ENCODE measurements at regions not wholly inside any gene's neighbourhood (a gene's known extent, or its start where the extent isn't known, plus 50 kb on each side); places are given as distances from the start of the nearest gene placed in this dataset.

GRCh38 chr6:18062733-18063132, 59.7 kb downstream of the NHLRC1 start:
- TF ChIP-seq POLR2AphosphoS5 (IDR thresholded peaks at IDR 0.05; ENCODE audit: low read depth, low read length), result no peak
- TF ChIP-seq POLR2A (IDR thresholded peaks at IDR 0.05; ENCODE audit: low read depth, low read length), result no peak
- TF ChIP-seq TAF1 (IDR thresholded peaks at IDR 0.05; ENCODE audit: borderline replicate concordance, low read depth, low read length), result no peak
- no peak for DNase-seq (ENCODE audit: insufficient read length)
- FAIRE-seq, result no peak

GRCh38 chr6:18058429-18058828, 64.0 kb downstream of the NHLRC1 start:
- TF ChIP-seq POLR2A (IDR thresholded peaks at IDR 0.05; ENCODE audit: low read depth, low read length) (no peak), POLR2AphosphoS5 (IDR thresholded peaks at IDR 0.05; ENCODE audit: low read depth, low read length) (no peak)
- DNase-seq (ENCODE audit: insufficient read length), result no peak
- no peak for FAIRE-seq

- DNase-seq (ENCODE audit: insufficient read length) (no peak), FAIRE-seq (no peak)
- TF ChIP-seq POLR2A (IDR thresholded peaks at IDR 0.05; ENCODE audit: low read depth, low read length), result no peak
- TF ChIP-seq TAF1 (IDR thresholded peaks at IDR 0.05; ENCODE audit: borderline replicate concordance, low read depth, low read length), result 0 out of 2 replicates have a peak, but pooled peaks have one; percentile 13
These were observed 66.6 kb downstream of the NHLRC1 start for GRCh38 chr6:18055714-18056382.

- TF ChIP-seq POLR2A (IDR thresholded peaks at IDR 0.05; ENCODE audit: low read depth, low read length), result no peak
- FAIRE-seq (no peak), DNase-seq (ENCODE audit: insufficient read length) (no peak)
These were observed 67.4 kb downstream of the NHLRC1 start for GRCh38 chr6:18055098-18055497.

- TF ChIP-seq POLR2AphosphoS5 (IDR thresholded peaks at IDR 0.05; ENCODE audit: low read depth, low read length) (no peak), TAF1 (IDR thresholded peaks at IDR 0.05; ENCODE audit: borderline replicate concordance, low read depth, low read length) (no peak), POLR2A (IDR thresholded peaks at IDR 0.05; ENCODE audit: low read depth, low read length) (no peak)
- FAIRE-seq (no peak), DNase-seq (ENCODE audit: insufficient read length) (no peak)
These were observed 66.4 kb upstream of the KIF13A start for GRCh38 chr6:18053555-18054445.

- TF ChIP-seq TAF1 (IDR thresholded peaks at IDR 0.05; ENCODE audit: borderline replicate concordance, low read depth, low read length) (no peak), POLR2AphosphoS5 (IDR thresholded peaks at IDR 0.05; ENCODE audit: low read depth, low read length) (no peak)
- DNase-seq (ENCODE audit: insufficient read length) (no peak), FAIRE-seq (no peak)
These were observed 65.6 kb upstream of the KIF13A start for GRCh38 chr6:18053078-18053477.

- TF ChIP-seq POLR2A (IDR thresholded peaks at IDR 0.05; ENCODE audit: low read depth, low read length), result no peak
- TF ChIP-seq POLR2AphosphoS5 (IDR thresholded peaks at IDR 0.05; ENCODE audit: low read depth, low read length), result no peak
- FAIRE-seq, result no peak
- no peak for DNase-seq (ENCODE audit: insufficient read length)
These were observed 62.2 kb upstream of the KIF13A start for GRCh38 chr6:18049646-18050045.

GRCh38 chr6:18048953-18049630, 61.7 kb upstream of the KIF13A start:
- no peak for FAIRE-seq
- no peak for DNase-seq (ENCODE audit: insufficient read length)
- TF ChIP-seq POLR2AphosphoS5 (IDR thresholded peaks at IDR 0.05; ENCODE audit: low read depth, low read length) (no peak), TAF1 (IDR thresholded peaks at IDR 0.05; ENCODE audit: borderline replicate concordance, low read depth, low read length) (no peak), POLR2A (IDR thresholded peaks at IDR 0.05; ENCODE audit: low read depth, low read length) (no peak)

GRCh38 chr6:18047406-18047805, 60.0 kb upstream of the KIF13A start:
- DNase-seq (ENCODE audit: insufficient read length) (no peak), FAIRE-seq (no peak)
- TF ChIP-seq POLR2AphosphoS5 (IDR thresholded peaks at IDR 0.05; ENCODE audit: low read depth, low read length), result no peak
- no peak for TF ChIP-seq TAF1 (IDR thresholded peaks at IDR 0.05; ENCODE audit: borderline replicate concordance, low read depth, low read length)
- no peak for TF ChIP-seq POLR2A (IDR thresholded peaks at IDR 0.05; ENCODE audit: low read depth, low read length)

- no peak for TF ChIP-seq POLR2AphosphoS5 (IDR thresholded peaks at IDR 0.05; ENCODE audit: low read depth, low read length)
- TF ChIP-seq POLR2A (IDR thresholded peaks at IDR 0.05; ENCODE audit: low read depth, low read length), result no peak
- no peak for TF ChIP-seq TAF1 (IDR thresholded peaks at IDR 0.05; ENCODE audit: borderline replicate concordance, low read depth, low read length)
- DNase-seq (ENCODE audit: insufficient read length) (no peak), FAIRE-seq (no peak)
These were observed 58.1 kb upstream of the KIF13A start for GRCh38 chr6:18045507-18045906.

- DNase-seq (ENCODE audit: insufficient read length) (no peak), FAIRE-seq (no peak)
- TF ChIP-seq POLR2AphosphoS5 (IDR thresholded peaks at IDR 0.05; ENCODE audit: low read depth, low read length), result no peak
- no peak for TF ChIP-seq POLR2A (IDR thresholded peaks at IDR 0.05; ENCODE audit: low read depth, low read length)
- TF ChIP-seq TAF1 (IDR thresholded peaks at IDR 0.05; ENCODE audit: borderline replicate concordance, low read depth, low read length), result no peak
These were observed 56.8 kb upstream of the KIF13A start for GRCh38 chr6:18044108-18044783.

Data from GM12892 (cell line).